Stomach (tissue), 8 donors: ENCODE measurements at regions not wholly inside any gene's neighbourhood (a gene's known extent, or its start where the extent isn't known, plus 50 kb on each side); places are given as distances from the start of the nearest gene placed in this dataset.

Experiments
- DNase-seq, 2 donors: peaks; one replicate each; pipeline versions ENCODE4 v3.0.0 to v3.0.0-alpha.2; 2013 to 2019
- H3K27ac ChIP-seq, 5 donors: fragments of 200-600 bp in 4 of 5; sonication (generic) in 4 of 5; one replicate each; pipeline ENCODE4 v1.5.1; 2013 to 2019; ENCODE audit warnings: mild to moderate bottlenecking in 1 of 5, moderate library complexity in 1 of 5
- H3K27me3 ChIP-seq, 3 donors: fragments of 200-600 bp; sonication (generic); one replicate each; pipeline ENCODE4 v1.5.1; 2017 to 2019; ENCODE audit warnings: mixed run types in 1 of 3
- H3K36me3 ChIP-seq, 4 donors: fragments of 200-600 bp; sonication (generic); 1 replicate in 3 of 4; 2 replicates in 1 of 4; pipeline ENCODE4 v1.5.1; 2016 to 2019
- H3K4me1 ChIP-seq, 4 donors: fragments of 200-600 bp; sonication (generic); one replicate each; pipeline ENCODE4 v1.5.1; 2016 to 2019
- H3K4me3 ChIP-seq, 4 donors: fragments of 200-600 bp; sonication (generic) in 3 of 4; one replicate each; pipeline ENCODE4 v1.5.1; 2016 to 2019; ENCODE audit warnings: mild to moderate bottlenecking in 1 of 4
- H3K9me3 ChIP-seq, 4 donors: fragments of 200-600 bp; sonication (generic); one replicate each; pipeline ENCODE4 v1.5.1; 2016 to 2019
- EP300 ChIP-seq: sonication (generic); formaldehyde crosslinking; IDR thresholded peaks from one replicate; pipeline ENCODE4 v1.6.1; 2017; ENCODE audit warnings: antibody characterized with exemption
- POLR2A ChIP-seq, 4 donors: fragments of 450-650 bp; IDR thresholded peaks; one replicate each; pipeline ENCODE4 v1.6.1; 2016; ENCODE audit warnings: antibody characterized with exemption in 4 of 4, control low read depth in 2 of 4, mild to moderate bottlenecking in 1 of 4, moderate library complexity in 1 of 4
- POLR2AphosphoS5 ChIP-seq, 3 donors: sonication (generic); formaldehyde crosslinking; IDR thresholded peaks; one replicate each; pipeline ENCODE4 v1.6.1; 2016; ENCODE audit warnings: antibody characterized with exemption in 3 of 3
- WGBS, 5 donors: extraction: QIAGEN DNeasy Blood & Tissue Kit in 3 of 5; methylation state at CpG; one replicate each; pipeline versions ENCODE4 v1.1.5 to v1.1.7; 2013 to 2018; 5-methylcytosine and 5-hydroxymethylcytosine counted together
- intact Hi-C: fragments of 100-400 bp; cut with DNase I; formaldehyde crosslinking; loops from one replicate; pipeline ENCODE4 v1.15.1; 2023; ENCODE audit warnings: low total_unique reads
- TF ChIP-seq, protein P1 (sequence below), 7 experiments: fragments of 450-650 bp in 4 of 7; fragments of 200-600 bp in 3 of 7; sonication (generic) in 3 of 7; IDR thresholded peaks; one replicate each; pipeline ENCODE4 v1.5.1; 2016 to 2019; ENCODE audit warnings: antibody characterized with exemption in 7 of 7, control low read depth in 2 of 7, mild to moderate bottlenecking in 1 of 7
- donor health status: healthy with polysubstance abuse.
- donor health status: Bipolar disorder and iron deficiency.
- donor health status: healthy.

GRCh38 chr2:226124548-226125011, 675.0 kb downstream of the IRS1 start:
- no peaks in the 10 kb centered on the region for H3K36me3 ChIP-seq
- no peak overlapping the region for H3K4me3 ChIP-seq
- H3K27ac ChIP-seq = no peak overlapping the region
- 33 to 51% (median 47%) methylated on average over 2 of the region's 2 CpGs for WGBS, 5 donors
- H3K9me3 ChIP-seq = no peaks in the 10 kb centered on the region
- H3K4me1 ChIP-seq = peaks cover 0 to 21% (median 4%) of the 10 kb centered on the region in 4 donors
- intact Hi-C loops = no loop called here
- no peak for TF ChIP-seq POLR2A (IDR thresholded peaks at IDR 0.05)
- TF ChIP-seq, protein P1, sequence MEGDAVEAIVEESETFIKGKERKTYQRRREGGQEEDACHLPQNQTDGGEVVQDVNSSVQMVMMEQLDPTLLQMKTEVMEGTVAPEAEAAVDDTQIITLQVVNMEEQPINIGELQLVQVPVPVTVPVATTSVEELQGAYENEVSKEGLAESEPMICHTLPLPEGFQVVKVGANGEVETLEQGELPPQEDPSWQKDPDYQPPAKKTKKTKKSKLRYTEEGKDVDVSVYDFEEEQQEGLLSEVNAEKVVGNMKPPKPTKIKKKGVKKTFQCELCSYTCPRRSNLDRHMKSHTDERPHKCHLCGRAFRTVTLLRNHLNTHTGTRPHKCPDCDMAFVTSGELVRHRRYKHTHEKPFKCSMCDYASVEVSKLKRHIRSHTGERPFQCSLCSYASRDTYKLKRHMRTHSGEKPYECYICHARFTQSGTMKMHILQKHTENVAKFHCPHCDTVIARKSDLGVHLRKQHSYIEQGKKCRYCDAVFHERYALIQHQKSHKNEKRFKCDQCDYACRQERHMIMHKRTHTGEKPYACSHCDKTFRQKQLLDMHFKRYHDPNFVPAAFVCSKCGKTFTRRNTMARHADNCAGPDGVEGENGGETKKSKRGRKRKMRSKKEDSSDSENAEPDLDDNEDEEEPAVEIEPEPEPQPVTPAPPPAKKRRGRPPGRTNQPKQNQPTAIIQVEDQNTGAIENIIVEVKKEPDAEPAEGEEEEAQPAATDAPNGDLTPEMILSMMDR (IDR thresholded peaks at IDR 0.05) = no peak
- TF ChIP-seq POLR2AphosphoS5 (IDR thresholded peaks at IDR 0.05) = no peak
- no peak for TF ChIP-seq EP300
- DNase-seq = peak in 1 of 2 donors; percentile 46
- no peaks in the 10 kb centered on the region for H3K27me3 ChIP-seq

DNA sequence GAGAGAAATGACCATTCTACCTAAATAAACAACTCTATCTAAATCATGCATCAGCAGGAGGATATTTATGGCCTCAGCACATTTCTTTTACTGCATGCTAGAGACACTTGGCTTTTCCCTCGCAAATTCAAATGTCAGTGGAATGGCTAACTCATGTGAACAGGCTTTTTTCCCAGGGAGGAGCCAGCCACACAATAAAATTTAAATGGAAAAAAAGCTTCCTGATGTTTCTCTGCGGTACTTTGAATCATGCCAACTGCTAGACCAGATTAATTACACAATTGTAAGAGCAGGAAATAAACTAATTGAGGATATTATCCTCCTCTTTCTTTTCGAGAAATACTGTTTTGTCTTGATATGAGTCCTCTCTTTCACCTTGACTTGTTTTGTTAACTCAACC, 676.3 kb downstream of the IRS1 start:
- H3K36me3 ChIP-seq = no peaks in the 10 kb centered on the region
- intact Hi-C loops = no loop called here
- 14 to 41% (median 26%) methylated on average over 3 of the region's 3 CpGs for WGBS, 5 donors
- peaks cover 0 to 29% (median 4%) of the 10 kb centered on the region in 4 donors for H3K4me1 ChIP-seq
- no peak overlapping the region for H3K4me3 ChIP-seq
- no peaks in the 10 kb centered on the region for H3K27me3 ChIP-seq
- H3K9me3 ChIP-seq = no peaks in the 10 kb centered on the region
- TF ChIP-seq, protein P1 (IDR thresholded peaks at IDR 0.05) = no peak
- no peak for TF ChIP-seq EP300
- no peak for TF ChIP-seq POLR2AphosphoS5 (IDR thresholded peaks at IDR 0.05)
- TF ChIP-seq POLR2A (IDR thresholded peaks at IDR 0.05) = no peak
- DNase-seq = no peak
- no peak overlapping the region for H3K27ac ChIP-seq

DNA sequence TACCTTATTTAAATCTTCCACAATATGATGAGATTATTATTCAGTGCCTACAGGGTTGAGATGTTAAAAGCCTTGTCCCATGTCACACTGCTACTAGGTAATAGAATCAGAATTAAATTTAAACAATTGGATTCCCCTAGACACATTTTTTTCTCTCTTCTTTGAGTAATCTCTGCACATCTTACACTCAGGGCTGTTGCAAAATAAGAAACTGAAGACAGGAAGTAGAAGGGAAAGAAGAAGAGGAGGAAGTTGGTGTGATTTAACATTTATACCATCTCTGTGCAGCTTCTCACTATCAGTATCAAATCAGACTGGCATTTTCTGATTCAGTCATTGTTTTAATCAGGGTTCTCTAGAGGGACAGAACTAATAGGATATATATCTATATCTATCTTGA, 677.6 kb downstream of the IRS1 start:
- Histone ChIP-seq H3K27me3 (no peaks in the 10 kb centered on the region), H3K27ac (no peak overlapping the region), H3K36me3 (no peaks in the 10 kb centered on the region), H3K4me3 (no peak overlapping the region), H3K9me3 (no peaks in the 10 kb centered on the region), H3K4me1 (peaks cover 0 to 33% (median 4%) of the 10 kb centered on the region in 4 donors)
- TF ChIP-seq EP300 = no peak
- TF ChIP-seq POLR2AphosphoS5 (IDR thresholded peaks at IDR 0.05) = no peak
- no peak for TF ChIP-seq POLR2A (IDR thresholded peaks at IDR 0.05)
- TF ChIP-seq, protein P1 (IDR thresholded peaks at IDR 0.05) = no peak
- no peak for DNase-seq
- intact Hi-C loops = no loop called here

GRCh38 chr2:226121046-226121738, 678.4 kb downstream of the IRS1 start:
- H3K36me3 ChIP-seq = no peaks in the 10 kb centered on the region
- H3K9me3 ChIP-seq = no peaks in the 10 kb centered on the region
- intact Hi-C loops = no loop called here
- H3K4me3 ChIP-seq = no peak overlapping the region
- peaks cover 0 to 33% (median 4%) of the 10 kb centered on the region in 4 donors for H3K4me1 ChIP-seq
- no peaks in the 10 kb centered on the region for H3K27me3 ChIP-seq
- peak in 1 of 2 donors; percentile 56 for DNase-seq
- TF ChIP-seq POLR2AphosphoS5 (IDR thresholded peaks at IDR 0.05) = no peak
- no peak for TF ChIP-seq EP300
- TF ChIP-seq, protein P1 (IDR thresholded peaks at IDR 0.05) = no peak
- no peak for TF ChIP-seq POLR2A (IDR thresholded peaks at IDR 0.05)
- 50 to 71% (median 65%) methylated on average over 4 of the region's 4 CpGs for WGBS, 5 donors
- no peak overlapping the region for H3K27ac ChIP-seq
